ENCODE measurements at regions not wholly inside any gene's neighbourhood (a gene's known extent, or its start where the extent isn't known, plus 50 kb on each side); places are given as distances from the start of the nearest gene placed in this dataset.

DNA sequence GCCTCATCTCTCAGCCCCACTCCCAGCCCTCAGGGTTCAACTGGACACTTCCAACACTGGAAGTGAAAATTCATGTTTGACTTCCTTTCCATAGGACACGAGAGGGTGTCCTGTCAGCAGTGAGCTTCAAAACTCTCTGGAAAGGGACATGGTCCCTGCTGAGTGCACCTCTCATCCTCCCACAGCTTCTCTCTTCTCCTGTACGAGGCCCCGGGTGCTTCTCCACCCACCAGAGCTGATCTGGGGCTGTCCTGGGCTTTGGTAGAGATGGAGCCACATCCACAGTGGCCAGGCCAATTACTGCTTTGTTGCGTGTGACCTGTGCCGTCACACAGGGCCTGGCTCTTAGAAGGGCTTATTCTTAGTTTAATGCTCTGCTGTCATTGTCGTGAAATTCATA lies 182.3 kb downstream of the RRAGC start:
- H3K4me2 ChIP-seq (ENCODE audit: extremely low read depth, insufficient read depth, low read length): no peak overlapping the region
- H3K36me3 ChIP-seq (ENCODE audit: control insufficient read depth, insufficient read depth, low read length): no peaks in the 10 kb centered on the region
- no peak overlapping the region for H3K9ac ChIP-seq (ENCODE audit: insufficient read depth, low read length)
- no peaks in the 10 kb centered on the region for H3K9me3 ChIP-seq (ENCODE audit: control insufficient read depth, insufficient read depth, low read depth, low read length)
- no peaks in the 10 kb centered on the region for H3K27me3 ChIP-seq (ENCODE audit: control insufficient read depth, insufficient read depth, low read length)
- no peaks in the 10 kb centered on the region for H3K79me2 ChIP-seq (ENCODE audit: control insufficient read depth, insufficient read depth, low read length)
- H3K4me1 ChIP-seq (ENCODE audit: control insufficient read depth, extremely low read depth, insufficient read depth, low read length): no peaks in the 10 kb centered on the region
- no peaks in the 10 kb centered on the region for H4K20me1 ChIP-seq (ENCODE audit: control insufficient read depth, extremely low read depth, insufficient read depth, low read length)
- no peak for DNase-seq (ENCODE audit: low read depth in 2 of 2)
- TF ChIP-seq, protein P1, sequence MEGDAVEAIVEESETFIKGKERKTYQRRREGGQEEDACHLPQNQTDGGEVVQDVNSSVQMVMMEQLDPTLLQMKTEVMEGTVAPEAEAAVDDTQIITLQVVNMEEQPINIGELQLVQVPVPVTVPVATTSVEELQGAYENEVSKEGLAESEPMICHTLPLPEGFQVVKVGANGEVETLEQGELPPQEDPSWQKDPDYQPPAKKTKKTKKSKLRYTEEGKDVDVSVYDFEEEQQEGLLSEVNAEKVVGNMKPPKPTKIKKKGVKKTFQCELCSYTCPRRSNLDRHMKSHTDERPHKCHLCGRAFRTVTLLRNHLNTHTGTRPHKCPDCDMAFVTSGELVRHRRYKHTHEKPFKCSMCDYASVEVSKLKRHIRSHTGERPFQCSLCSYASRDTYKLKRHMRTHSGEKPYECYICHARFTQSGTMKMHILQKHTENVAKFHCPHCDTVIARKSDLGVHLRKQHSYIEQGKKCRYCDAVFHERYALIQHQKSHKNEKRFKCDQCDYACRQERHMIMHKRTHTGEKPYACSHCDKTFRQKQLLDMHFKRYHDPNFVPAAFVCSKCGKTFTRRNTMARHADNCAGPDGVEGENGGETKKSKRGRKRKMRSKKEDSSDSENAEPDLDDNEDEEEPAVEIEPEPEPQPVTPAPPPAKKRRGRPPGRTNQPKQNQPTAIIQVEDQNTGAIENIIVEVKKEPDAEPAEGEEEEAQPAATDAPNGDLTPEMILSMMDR (conservative IDR thresholded peaks at IDR 0.05 in 1 of 2, IDR thresholded peaks at IDR 0.05 in 1 of 2; ENCODE audit: low read depth in 1 of 2, low read length in 2 of 2): no peak
- TF ChIP-seq EZH2 (IDR thresholded peaks at IDR 0.05; ENCODE audit: low read length, missing control alignments): no peak
- H2AFZ ChIP-seq (ENCODE audit: low read length): no peak overlapping the region
- H3K4me3 ChIP-seq (replicated peaks in 1 of 4; ENCODE audit: control extremely low read depth in 1 of 4, insufficient read depth in 1 of 4, low read depth in 3 of 4, low read length in 4 of 4): no peak overlapping the region
- H3K27ac ChIP-seq (ENCODE audit: insufficient read depth, low read length): no peak overlapping the region

DNA sequence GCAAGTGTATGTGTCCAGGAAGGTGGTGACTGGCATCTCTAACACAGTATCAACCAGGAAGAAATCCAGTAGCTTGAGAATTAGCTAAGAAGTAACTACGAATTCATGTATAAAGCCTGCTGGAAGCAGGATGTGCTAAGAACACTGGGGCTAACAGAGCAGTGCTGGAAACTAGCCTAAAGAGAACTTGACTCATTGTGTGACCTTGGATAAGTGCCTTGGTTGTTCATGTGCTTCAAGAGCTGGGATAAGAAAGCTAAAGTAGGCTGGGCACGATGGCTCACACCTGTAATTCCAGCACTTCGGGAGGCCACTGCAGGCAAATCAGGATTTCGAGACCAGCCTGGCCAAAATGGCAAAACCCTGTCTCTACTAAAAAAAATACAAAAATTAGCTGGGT lies 186.9 kb downstream of the RRAGC start:
- no peaks in the 10 kb centered on the region for H3K4me1 ChIP-seq (ENCODE audit: control insufficient read depth, extremely low read depth, insufficient read depth, low read length)
- no peaks in the 10 kb centered on the region for H3K36me3 ChIP-seq (ENCODE audit: control insufficient read depth, insufficient read depth, low read length)
- no peak overlapping the region for H3K4me2 ChIP-seq (ENCODE audit: extremely low read depth, insufficient read depth, low read length)
- no peak overlapping the region for H3K27ac ChIP-seq (ENCODE audit: insufficient read depth, low read length)
- TF ChIP-seq, protein P1 (conservative IDR thresholded peaks at IDR 0.05 in 1 of 2, IDR thresholded peaks at IDR 0.05 in 1 of 2; ENCODE audit: low read depth in 1 of 2, low read length in 2 of 2): no peak
- no peak for TF ChIP-seq EZH2 (IDR thresholded peaks at IDR 0.05; ENCODE audit: low read length, missing control alignments)
- H4K20me1 ChIP-seq (ENCODE audit: control insufficient read depth, extremely low read depth, insufficient read depth, low read length): no peaks in the 10 kb centered on the region
- H3K9ac ChIP-seq (ENCODE audit: insufficient read depth, low read length): no peak overlapping the region
- H3K27me3 ChIP-seq (ENCODE audit: control insufficient read depth, insufficient read depth, low read length): no peaks in the 10 kb centered on the region
- H3K4me3 ChIP-seq (replicated peaks in 1 of 4; ENCODE audit: control extremely low read depth in 1 of 4, insufficient read depth in 1 of 4, low read depth in 3 of 4, low read length in 4 of 4): no peak overlapping the region
- H3K79me2 ChIP-seq (ENCODE audit: control insufficient read depth, insufficient read depth, low read length): no peaks in the 10 kb centered on the region
- H3K9me3 ChIP-seq (ENCODE audit: control insufficient read depth, insufficient read depth, low read depth, low read length): no peaks in the 10 kb centered on the region
- no peak overlapping the region for H2AFZ ChIP-seq (ENCODE audit: low read length)
- no peak for DNase-seq (ENCODE audit: low read depth in 2 of 2)

DNA sequence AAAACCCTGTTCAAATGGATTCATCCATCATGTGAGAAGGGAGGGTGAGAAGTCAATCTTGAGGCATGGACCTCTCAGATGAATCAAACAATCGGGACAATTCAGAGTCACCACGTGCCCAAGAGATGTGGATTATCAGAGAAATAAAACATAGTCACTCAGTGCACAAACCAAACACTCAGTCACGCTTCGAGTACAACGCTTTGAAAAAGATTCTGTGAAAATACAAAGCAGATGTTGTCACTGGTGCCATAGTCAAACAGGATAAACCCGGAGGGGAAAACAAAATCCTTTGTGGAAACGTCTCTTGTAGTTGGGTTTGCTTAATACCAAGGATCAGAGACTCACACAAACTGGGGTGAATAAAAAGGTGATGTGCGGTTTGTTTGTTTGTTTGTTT lies 188.4 kb downstream of the RRAGC start:
- Histone ChIP-seq H3K79me2 (ENCODE audit: control insufficient read depth, insufficient read depth, low read length) (no peaks in the 10 kb centered on the region), H3K27ac (ENCODE audit: insufficient read depth, low read length) (no peak overlapping the region), H3K4me1 (ENCODE audit: control insufficient read depth, extremely low read depth, insufficient read depth, low read length) (no peaks in the 10 kb centered on the region), H3K4me3 (replicated peaks in 1 of 4; ENCODE audit: control extremely low read depth in 1 of 4, insufficient read depth in 1 of 4, low read depth in 3 of 4, low read length in 4 of 4) (no peak overlapping the region), H2AFZ (ENCODE audit: low read length) (no peak overlapping the region), H3K9me3 (ENCODE audit: control insufficient read depth, insufficient read depth, low read depth, low read length) (no peaks in the 10 kb centered on the region), H3K27me3 (ENCODE audit: control insufficient read depth, insufficient read depth, low read length) (no peaks in the 10 kb centered on the region), H3K4me2 (ENCODE audit: extremely low read depth, insufficient read depth, low read length) (no peak overlapping the region), H3K36me3 (ENCODE audit: control insufficient read depth, insufficient read depth, low read length) (no peaks in the 10 kb centered on the region), H3K9ac (ENCODE audit: insufficient read depth, low read length) (no peak overlapping the region), H4K20me1 (ENCODE audit: control insufficient read depth, extremely low read depth, insufficient read depth, low read length) (no peaks in the 10 kb centered on the region)
- TF ChIP-seq, protein P1 (conservative IDR thresholded peaks at IDR 0.05 in 1 of 2, IDR thresholded peaks at IDR 0.05 in 1 of 2; ENCODE audit: low read depth in 1 of 2, low read length in 2 of 2): no peak
- TF ChIP-seq EZH2 (IDR thresholded peaks at IDR 0.05; ENCODE audit: low read length, missing control alignments): no peak
- DNase-seq (ENCODE audit: low read depth in 2 of 2): no peak

Data from fibroblast of lung (primary cell).